B cell (primary cell): ENCODE measurements at regions not wholly inside any gene's neighbourhood (a gene's known extent, or its start where the extent isn't known, plus 50 kb on each side); places are given as distances from the start of the nearest gene placed in this dataset.

Source experiments
- ATAC-seq: fragments of 200-7000 bp; cut with Tn5 transposase; one replicate; pipeline ENCODE4 v1.10.0; 2021; ENCODE audit warnings: low read depth, mild to moderate bottlenecking, moderate number of reproducible peaks, moderate library complexity
- CTCF ChIA-PET: fragments of 350-600 bp; sonication (Branson Sonifier 250); formaldehyde crosslinking; loops from one replicate; lab custom pipeline; 2021; ENCODE audit warnings: antibody characterized with exemption, inconsistent platforms; lab: Charles Lee
- POLR2A ChIA-PET: fragments of 350-600 bp; sonication (Branson Sonifier 250); formaldehyde crosslinking; loops from one replicate; lab custom pipeline; 2021; ENCODE audit warnings: antibody characterized with exemption; lab: Charles Lee
- DNase-seq: peaks from one replicate; pipeline ENCODE4 v3.0.0; 2013
- H2AFZ ChIP-seq: 2 replicates; pipeline ENCODE4 v1.6.1; 2012; ENCODE audit warnings: mild to moderate bottlenecking, low read depth, low read length; ENCODE audit not compliant: insufficient read depth, poor library complexity, severe bottlenecking
- H3K27ac ChIP-seq, 2 donors: 1 replicate in 1 of 2; 2 replicates in 1 of 2; pipeline ENCODE4 v1.5.1; 2012 to 2013; ENCODE audit warnings: low read length in 2 of 2, mild to moderate bottlenecking in 2 of 2, moderate library complexity in 1 of 2
- H3K27me3 ChIP-seq, 4 experiments: fragments of 200-600 bp in 1 of 4; sonication (generic) in 1 of 4; replicated peaks in 1 of 4; 1 replicate in 2 of 4; 2 replicates in 2 of 4; pipeline versions ENCODE4 v1.6.1 to v1.7.0; 2013 to 2016; ENCODE audit warnings: low read length in 3 of 4, mild to moderate bottlenecking in 2 of 4, mixed read lengths in 1 of 4, moderate library complexity in 1 of 4; ENCODE audit not compliant: insufficient read depth in 4 of 4, control insufficient read depth in 3 of 4; ENCODE audit errors: control extremely low read depth in 1 of 4
- H3K36me3 ChIP-seq, 2 experiments: replicated peaks in 1 of 2; 1 replicate in 1 of 2; 2 replicates in 1 of 2; pipeline versions ENCODE4 v1.6.1 to v1.7.1; 2013; ENCODE audit warnings: low read length in 1 of 2; ENCODE audit not compliant: insufficient read depth in 2 of 2, control insufficient read depth in 1 of 2; ENCODE audit errors: control extremely low read depth in 1 of 2, extremely low read depth in 1 of 2
- H3K4me1 ChIP-seq, 2 donors: fragments of 200-600 bp in 1 of 2; sonication (generic) in 1 of 2; 1 replicate in 1 of 2; 2 replicates in 1 of 2; pipeline versions ENCODE4 v1.5.1 to v1.6.1; 2013 to 2017; ENCODE audit warnings: low read length in 2 of 2; ENCODE audit not compliant: control insufficient read depth in 2 of 2, insufficient read depth in 2 of 2
- H3K4me2 ChIP-seq: replicated peaks from 2 replicates; pipeline ENCODE3; 2012; ENCODE audit warnings: mild to moderate bottlenecking, low read depth, low read length; ENCODE audit not compliant: poor library complexity, severe bottlenecking
- H3K4me3 ChIP-seq, 5 experiments: fragments of 200-600 bp in 1 of 5; sonication (generic) in 1 of 5; 1 replicate in 3 of 5; 2 replicates in 2 of 5; pipeline versions ENCODE4 v1.5.1 to v1.7.0; 2011 to 2016; ENCODE audit warnings: low read length in 4 of 5, mild to moderate bottlenecking in 4 of 5, low read depth in 2 of 5, control low read depth in 1 of 5, moderate library complexity in 1 of 5; ENCODE audit not compliant: insufficient read depth in 1 of 5; ENCODE audit errors: control extremely low read depth in 1 of 5, extremely low read depth in 1 of 5
- H3K79me2 ChIP-seq: fragments of 200-600 bp; sonication (generic); one replicate; pipeline ENCODE4 v1.6.0; 2016; ENCODE audit warnings: low read length; ENCODE audit not compliant: control insufficient read depth, insufficient read depth
- H3K9ac ChIP-seq: fragments of 200-600 bp; sonication (generic); 2 replicates; pipeline ENCODE4 v1.6.1; 2017; ENCODE audit warnings: mild to moderate bottlenecking, low read length, moderate library complexity
- H3K9me3 ChIP-seq, 3 donors: one replicate each; pipeline versions ENCODE4 v1.6.1 to v1.7.1; 2013; ENCODE audit warnings: low read length in 2 of 3; ENCODE audit not compliant: control insufficient read depth in 2 of 3, insufficient read depth in 1 of 3; ENCODE audit errors: control extremely low read depth in 1 of 3
- H4K20me1 ChIP-seq: 2 replicates; pipeline ENCODE4 v1.6.0; 2012; ENCODE audit warnings: mild to moderate bottlenecking, low read length; ENCODE audit not compliant: insufficient read depth, control insufficient read depth, poor library complexity, severe bottlenecking
- H3K27ac Mint-ChIP-seq: one replicate; pipeline ENCODE4 v1.8.0; 2021; ENCODE audit warnings: mixed read lengths
- H3K27me3 Mint-ChIP-seq: one replicate; pipeline ENCODE4 v1.8.0; 2021; ENCODE audit warnings: mixed read lengths
- H3K4me1 Mint-ChIP-seq: one replicate; pipeline ENCODE4 v1.8.0; 2021; ENCODE audit warnings: mixed read lengths
- H3K4me3 Mint-ChIP-seq: one replicate; pipeline ENCODE4 v1.8.0; 2021; ENCODE audit warnings: mixed read lengths
- H3K9me3 Mint-ChIP-seq: one replicate; pipeline ENCODE4 v1.8.0; 2022; ENCODE audit warnings: mixed read lengths; ENCODE audit not compliant: insufficient read depth
- EZH2 ChIP-seq: IDR thresholded peaks from 2 replicates; pipeline ENCODE4 v1.6.1; 2012; ENCODE audit warnings: borderline replicate concordance, low read depth, mild to moderate bottlenecking, moderate library complexity, low read length; ENCODE audit not compliant: insufficient read depth, poor library complexity, severe bottlenecking
- WGBS: methylation state at CpG from one replicate; pipeline ENCODE4 v1.1.5; 2013; ENCODE audit warnings: missing lambda C conversion rate; ENCODE audit not compliant: insufficient coverage; 5-methylcytosine and 5-hydroxymethylcytosine counted together
- intact Hi-C: fragments of 100-400 bp; cut with micrococcal nuclease; formaldehyde crosslinking; loops from one replicate; pipeline ENCODE4 v1.10.0; 2022
- TF ChIP-seq, protein P1 (sequence below): fragments of 200-600 bp; IDR thresholded peaks from one replicate; pipeline ENCODE4 v1.8.0; 2022; ENCODE audit warnings: antibody characterized with exemption, mild to moderate bottlenecking

DNA sequence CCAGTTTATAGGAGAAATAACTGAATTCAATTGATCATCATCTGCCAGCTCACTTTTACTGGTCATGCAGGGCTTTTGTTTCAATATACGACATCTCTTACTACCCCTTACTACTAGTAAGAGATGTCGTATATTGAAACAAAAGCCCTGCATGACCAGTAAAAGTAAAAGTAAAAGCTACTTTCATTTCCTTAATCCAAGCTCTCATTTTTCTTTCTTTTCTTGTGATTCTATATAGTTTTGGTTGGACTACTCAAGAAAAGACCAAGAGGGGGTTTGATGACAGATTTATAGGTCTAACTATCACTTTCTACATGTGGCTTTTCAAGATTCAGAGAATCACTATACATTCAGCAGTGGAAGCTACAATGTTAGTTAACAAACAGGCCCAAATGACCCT is 1237.3 kb downstream of the ROBO2 start:
- CTCF ChIA-PET: no interaction called here
- Histone ChIP-seq H3K79me2 (no peaks in the 10 kb centered on the region), H3K4me2 (no peak overlapping the region), H3K27me3 (no peaks in the 10 kb centered on the region), H3K9ac (no peak overlapping the region), H3K36me3 (no peaks in the 10 kb centered on the region), H3K9me3 (peaks cover 0 to 11% (median 0%) of the 10 kb centered on the region in 3 donors), H3K27ac (no peak overlapping the region), H3K4me1 (no peaks in the 10 kb centered on the region), H3K4me3 (no peak overlapping the region), H4K20me1 (no peaks in the 10 kb centered on the region), H2AFZ (no peak overlapping the region)
- intact Hi-C loops: no loop called here
- no peak overlapping the region for H3K27ac Mint-ChIP-seq
- no peak overlapping the region for H3K4me3 Mint-ChIP-seq
- ATAC-seq (no peak), DNase-seq (no peak)
- TF ChIP-seq, protein P1, sequence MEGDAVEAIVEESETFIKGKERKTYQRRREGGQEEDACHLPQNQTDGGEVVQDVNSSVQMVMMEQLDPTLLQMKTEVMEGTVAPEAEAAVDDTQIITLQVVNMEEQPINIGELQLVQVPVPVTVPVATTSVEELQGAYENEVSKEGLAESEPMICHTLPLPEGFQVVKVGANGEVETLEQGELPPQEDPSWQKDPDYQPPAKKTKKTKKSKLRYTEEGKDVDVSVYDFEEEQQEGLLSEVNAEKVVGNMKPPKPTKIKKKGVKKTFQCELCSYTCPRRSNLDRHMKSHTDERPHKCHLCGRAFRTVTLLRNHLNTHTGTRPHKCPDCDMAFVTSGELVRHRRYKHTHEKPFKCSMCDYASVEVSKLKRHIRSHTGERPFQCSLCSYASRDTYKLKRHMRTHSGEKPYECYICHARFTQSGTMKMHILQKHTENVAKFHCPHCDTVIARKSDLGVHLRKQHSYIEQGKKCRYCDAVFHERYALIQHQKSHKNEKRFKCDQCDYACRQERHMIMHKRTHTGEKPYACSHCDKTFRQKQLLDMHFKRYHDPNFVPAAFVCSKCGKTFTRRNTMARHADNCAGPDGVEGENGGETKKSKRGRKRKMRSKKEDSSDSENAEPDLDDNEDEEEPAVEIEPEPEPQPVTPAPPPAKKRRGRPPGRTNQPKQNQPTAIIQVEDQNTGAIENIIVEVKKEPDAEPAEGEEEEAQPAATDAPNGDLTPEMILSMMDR: no peak
- no peak for TF ChIP-seq EZH2
- no peaks in the 10 kb centered on the region for H3K27me3 Mint-ChIP-seq
- peaks cover 6% of the 10 kb centered on the region for H3K9me3 Mint-ChIP-seq
- no CpG with 5 or more reads among the region's 2 CpGs for WGBS
- no peaks in the 10 kb centered on the region for H3K4me1 Mint-ChIP-seq
- POLR2A ChIA-PET: no interaction called here

- POLR2A ChIA-PET: no interaction called here
Observed at GRCh38 chr3:78277801-78278200, 1237.9 kb downstream of the ROBO2 start.

More at GRCh38 chr3:78277801-78278200, 1237.9 kb downstream of the ROBO2 start:
- H3K36me3 ChIP-seq: no peaks in the 10 kb centered on the region
- no peaks in the 10 kb centered on the region for H3K4me1 ChIP-seq
- no peak overlapping the region for H2AFZ ChIP-seq
- intact Hi-C loops: no loop called here
- Mint-ChIP-seq H3K4me1 (no peaks in the 10 kb centered on the region), H3K27ac (no peak overlapping the region), H3K4me3 (no peak overlapping the region), H3K9me3 (peaks cover 6% of the 10 kb centered on the region), H3K27me3 (no peaks in the 10 kb centered on the region)
- no peak overlapping the region for H3K4me3 ChIP-seq
- no peak overlapping the region for H3K27ac ChIP-seq
- peaks cover 0 to 11% (median 0%) of the 10 kb centered on the region in 3 donors for H3K9me3 ChIP-seq
- no peak overlapping the region for H3K9ac ChIP-seq
- ATAC-seq (no peak), DNase-seq (no peak)
- H3K27me3 ChIP-seq: no peaks in the 10 kb centered on the region
- no peaks in the 10 kb centered on the region for H4K20me1 ChIP-seq
- no peak overlapping the region for H3K4me2 ChIP-seq
- no peak for TF ChIP-seq EZH2
- TF ChIP-seq, protein P1: no peak
- CTCF ChIA-PET: no interaction called here
- H3K79me2 ChIP-seq: no peaks in the 10 kb centered on the region
